SH-SY5Y (cell line): ENCODE measurements at regions not wholly inside any gene's neighbourhood (a gene's known extent, or its start where the extent isn't known, plus 50 kb on each side); places are given as distances from the start of the nearest gene placed in this dataset.

Source experiments
- GATA2 ChIP-seq: IDR thresholded peaks from 2 replicates; pipeline ENCODE4 v1.6.1; 2011; ENCODE audit warnings: mild to moderate bottlenecking, low read depth, low read length
- GATA3 ChIP-seq: IDR thresholded peaks from 2 replicates; pipeline ENCODE4 v1.6.1; 2011; ENCODE audit warnings: low read depth, mild to moderate bottlenecking, low read length, moderate library complexity

- TF ChIP-seq GATA3 (no peak), GATA2 (no peak)
Measured at GRCh38 chr5:169410996-169411783, 110.3 kb upstream of the SLIT3 start.

DNA sequence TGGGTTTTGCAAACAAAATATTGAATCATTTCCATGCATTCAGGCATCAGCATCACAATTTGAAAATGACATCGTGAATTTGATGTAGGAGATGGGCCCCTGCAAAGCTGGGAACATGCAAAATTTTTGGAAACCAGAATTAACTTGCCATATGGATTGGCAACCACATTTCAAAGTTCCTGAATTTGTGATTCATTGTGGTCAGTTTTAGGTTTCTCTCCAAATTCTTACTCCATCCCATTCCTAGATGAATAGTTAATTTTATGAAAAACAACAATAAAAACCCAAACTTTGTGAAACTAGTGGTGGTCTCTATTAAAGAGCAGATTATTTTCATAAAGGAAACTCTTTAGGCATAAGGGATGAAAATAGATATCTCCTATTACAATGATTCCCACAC, 107.8 kb upstream of the SLIT3 start:
- TF ChIP-seq GATA3 (no peak), GATA2 (no peak)

DNA sequence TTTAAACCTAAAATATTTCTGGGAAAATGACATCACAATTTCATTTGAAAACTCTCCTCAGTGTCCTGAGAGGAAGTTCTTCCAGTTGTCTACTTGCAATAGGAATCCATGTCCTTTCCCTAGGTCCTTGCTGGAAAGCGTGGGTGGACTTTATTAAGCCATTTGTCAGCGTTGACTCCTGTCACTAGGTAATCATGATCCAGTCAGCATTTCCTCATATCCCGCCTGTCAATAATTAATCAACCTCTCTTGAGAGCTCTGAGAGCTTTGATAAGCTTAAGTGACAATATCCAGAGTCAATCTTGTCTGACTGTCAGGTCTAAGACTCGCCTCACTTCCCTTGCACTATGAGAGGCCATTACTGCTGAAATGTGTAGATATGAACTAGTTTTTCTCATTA, 107.2 kb upstream of the SLIT3 start:
- no peak for TF ChIP-seq GATA3
- TF ChIP-seq GATA2 = no peak

- no peak for TF ChIP-seq GATA3
- no peak for TF ChIP-seq GATA2
Measured at GRCh38 chr5:169404223-169404622, 103.3 kb upstream of the SLIT3 start.

GRCh38 chr5:169398515-169398914, 97.6 kb upstream of the SLIT3 start:
- TF ChIP-seq GATA2 (no peak), GATA3 (no peak)

DNA sequence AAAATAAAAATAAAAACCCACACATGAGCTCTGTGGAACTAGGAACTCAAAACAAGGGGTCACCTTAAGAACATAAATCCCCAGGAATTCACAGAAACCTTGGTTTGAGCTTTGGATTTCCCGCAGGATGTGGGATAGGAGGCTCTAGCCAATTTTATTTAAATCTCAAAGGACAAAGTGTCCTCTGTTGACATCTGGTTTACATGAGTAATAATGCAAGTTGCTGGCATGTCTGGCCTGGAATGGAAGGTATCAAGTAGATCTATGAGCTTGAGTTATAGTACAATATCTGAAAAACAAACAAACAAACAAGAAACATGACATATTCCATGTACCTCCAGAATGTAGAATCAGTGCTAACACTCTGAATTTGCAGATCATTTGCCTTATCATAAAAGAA, 94.2 kb upstream of the SLIT3 start:
- TF ChIP-seq GATA2 = no peak
- no peak for TF ChIP-seq GATA3

- TF ChIP-seq GATA2 = no peak
- TF ChIP-seq GATA3 = no peak
Measured at GRCh38 chr5:169394371-169394770, 93.4 kb upstream of the SLIT3 start.

DNA sequence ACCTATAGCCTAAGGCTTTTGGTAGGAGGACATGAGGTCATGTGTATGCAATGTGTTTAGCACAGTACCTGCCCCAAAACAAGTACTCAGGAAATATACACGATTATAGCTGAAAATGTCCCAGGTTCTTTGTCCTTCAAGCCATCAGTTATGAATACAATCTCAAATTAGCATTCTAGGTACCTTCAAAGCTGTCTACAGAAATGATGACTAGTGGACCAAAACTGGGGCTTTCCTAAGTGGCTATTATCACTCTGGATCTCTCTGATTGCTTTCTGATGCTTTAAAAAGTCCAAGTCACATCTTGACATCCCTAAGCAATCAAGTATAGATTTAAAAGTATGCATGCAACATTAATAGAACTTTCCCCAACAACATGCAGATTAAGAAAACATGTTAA, 93.0 kb upstream of the SLIT3 start:
- TF ChIP-seq GATA3 = no peak
- no peak for TF ChIP-seq GATA2

DNA sequence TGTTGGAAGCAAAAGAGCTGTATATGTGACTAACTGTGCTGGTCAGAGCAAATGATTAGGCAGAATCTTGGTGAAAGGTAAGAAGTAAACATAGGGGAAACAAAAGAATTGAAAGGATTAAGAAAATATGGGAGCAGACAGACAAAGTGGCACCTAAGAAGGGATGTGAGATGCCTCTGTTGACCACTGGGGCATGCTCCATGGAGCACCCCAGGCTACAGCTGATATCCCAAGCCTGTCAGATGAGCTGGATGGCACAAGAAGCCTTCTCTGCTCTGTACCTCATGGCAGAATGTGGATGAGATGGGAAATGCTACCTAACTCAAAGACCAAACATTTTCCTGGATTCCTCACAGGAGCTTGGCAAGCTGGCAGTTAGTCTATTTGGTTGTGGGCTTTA, 89.3 kb upstream of the SLIT3 start:
- TF ChIP-seq GATA3 (no peak), GATA2 (no peak)

- TF ChIP-seq GATA3 (no peak), GATA2 (no peak)
Measured at GRCh38 chr5:169389318-169389717, 88.4 kb upstream of the SLIT3 start.

DNA sequence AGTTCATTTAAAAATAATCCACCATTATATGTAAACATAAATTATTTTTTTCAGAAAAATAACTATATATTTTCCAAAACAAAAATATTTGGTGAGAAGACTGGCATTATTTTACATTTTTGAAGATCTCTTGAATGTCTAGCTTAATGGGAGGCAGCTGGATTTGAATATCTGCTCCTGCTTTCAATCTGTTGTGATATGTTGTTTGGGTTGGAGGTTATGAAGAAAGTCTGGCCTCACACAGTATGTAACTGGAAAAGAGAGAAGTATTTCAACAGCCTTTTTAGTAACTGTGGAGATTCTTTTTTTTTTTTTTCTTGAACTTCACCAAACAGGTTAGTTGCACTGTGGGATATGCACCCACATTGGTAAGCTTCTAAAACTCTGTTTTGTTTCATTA, 84.7 kb upstream of the SLIT3 start:
- TF ChIP-seq GATA2 (no peak), GATA3 (no peak)

DNA sequence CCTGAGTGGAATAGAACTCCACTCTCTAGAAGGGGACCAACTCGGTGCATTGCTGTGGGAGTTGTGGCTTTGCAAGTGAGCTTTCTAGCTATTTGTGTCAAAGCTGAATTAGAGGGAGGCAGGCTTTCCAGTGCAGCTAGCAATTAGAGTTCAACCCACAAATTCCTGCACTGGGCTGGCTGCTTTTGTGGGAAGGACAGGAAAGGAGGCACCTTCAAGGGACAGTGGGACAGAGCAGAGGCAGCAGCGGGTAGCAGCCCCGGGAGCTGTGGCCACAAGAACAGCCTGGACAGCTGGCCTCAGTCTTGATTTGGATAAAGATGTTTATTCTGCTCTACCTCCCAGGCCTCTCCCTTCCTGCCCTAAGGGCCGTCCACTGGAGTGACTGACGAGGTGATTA, 83.7 kb upstream of the SLIT3 start:
- no peak for TF ChIP-seq GATA2
- no peak for TF ChIP-seq GATA3

DNA sequence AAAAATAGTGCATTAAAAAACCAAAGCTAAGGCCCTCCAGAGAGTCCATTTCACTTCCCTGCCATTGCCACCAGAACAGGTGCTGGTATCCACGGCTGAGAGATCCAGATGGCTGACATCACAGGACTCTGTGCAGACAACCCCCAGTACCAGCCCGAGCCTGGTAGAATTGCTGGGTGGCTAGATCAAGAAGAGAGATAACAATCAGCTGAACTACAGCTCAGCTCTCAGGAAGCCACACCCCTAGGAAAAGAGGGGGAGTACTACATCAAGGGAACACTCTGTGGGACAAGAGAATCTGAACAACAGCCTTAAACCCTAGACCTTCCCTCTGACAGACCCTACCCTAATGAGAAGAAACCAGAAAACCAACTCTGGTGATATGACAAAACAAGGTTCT, 73.8 kb upstream of the SLIT3 start:
- TF ChIP-seq GATA2 = peak; percentile 95
- peak; percentile 92 for TF ChIP-seq GATA3

DNA sequence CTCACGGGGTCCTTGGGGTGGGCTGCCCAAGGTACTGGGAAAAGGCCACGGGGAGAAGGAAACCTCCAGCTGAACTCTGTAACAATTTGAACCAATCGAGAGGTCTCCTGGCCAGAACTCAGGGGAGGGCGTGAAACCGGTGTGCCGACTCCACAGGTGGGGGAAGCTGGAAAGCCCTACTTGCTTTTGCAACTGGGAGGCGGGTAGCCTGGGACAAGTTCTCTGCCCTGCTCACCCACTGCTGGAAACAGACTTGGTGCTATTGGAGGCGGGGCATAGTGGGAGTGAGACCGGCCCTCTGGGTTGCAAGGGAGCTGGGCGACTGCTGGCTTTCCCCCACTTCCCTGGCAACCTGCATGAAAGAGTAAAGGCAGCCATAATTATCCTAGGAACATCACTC, 73.2 kb upstream of the SLIT3 start:
- no peak for TF ChIP-seq GATA3
- TF ChIP-seq GATA2 = no peak

DNA sequence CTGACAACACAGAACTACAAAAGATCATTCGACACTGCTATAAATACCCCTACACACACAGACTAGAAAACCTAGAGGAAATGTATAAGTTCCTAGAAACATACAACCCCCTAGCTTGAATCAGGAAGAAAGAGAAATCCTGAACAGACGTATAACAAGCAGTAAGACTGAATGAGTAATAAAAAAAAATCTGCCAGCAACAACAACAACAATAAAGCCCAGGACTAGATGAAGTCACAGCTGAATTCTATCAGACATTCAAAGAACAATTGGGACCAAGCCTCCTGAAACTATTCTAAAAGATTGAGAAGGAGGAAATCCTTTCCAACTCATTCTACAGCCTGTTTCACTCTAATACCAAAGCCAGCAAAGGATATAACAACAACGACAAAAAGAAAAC, 68.2 kb upstream of the SLIT3 start:
- TF ChIP-seq GATA3 = no peak
- no peak for TF ChIP-seq GATA2

DNA sequence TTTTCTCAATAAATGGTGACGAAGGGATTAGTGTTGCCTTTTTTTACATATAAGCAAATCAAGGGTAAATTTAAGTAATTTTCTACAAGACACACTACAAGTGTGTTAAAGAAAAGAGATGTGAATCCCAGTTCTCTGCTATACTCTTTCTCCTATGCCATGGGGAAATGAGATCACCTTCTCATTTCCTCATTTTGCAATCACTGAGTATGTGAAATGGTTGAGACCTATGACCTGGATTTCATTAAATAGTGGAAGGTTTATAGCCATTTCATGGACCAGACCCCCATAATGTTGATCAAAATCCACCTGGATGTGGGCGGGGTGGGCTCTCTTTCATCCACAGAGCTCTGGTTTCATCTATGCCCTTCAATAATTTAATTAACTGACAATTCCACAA, 66.9 kb upstream of the SLIT3 start:
- TF ChIP-seq GATA2 (no peak), GATA3 (no peak)
